ENCODE measurements at regions not wholly inside any gene's neighbourhood (a gene's known extent, or its start where the extent isn't known, plus 50 kb on each side); places are given as distances from the start of the nearest gene placed in this dataset.

DNA sequence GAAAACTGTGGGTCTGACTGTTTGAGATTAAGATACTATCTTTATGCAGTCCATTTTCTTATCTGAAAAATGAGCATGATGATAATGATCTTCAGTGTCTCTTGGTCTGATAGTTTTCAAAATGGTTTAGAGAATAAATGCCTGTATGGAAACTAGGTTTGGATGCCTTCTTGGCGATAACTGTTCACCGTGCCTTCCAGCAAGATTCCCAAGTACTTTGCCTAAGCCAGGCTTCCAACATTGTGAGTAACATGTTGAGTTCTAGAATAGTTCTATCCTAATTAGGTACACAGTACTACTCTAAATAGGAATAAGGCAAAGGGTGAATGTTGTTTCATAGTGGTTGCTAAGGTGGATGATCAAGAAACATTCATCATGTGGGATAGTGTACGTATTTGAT, 940.2 kb downstream of the MCTP2 start:
- Histone ChIP-seq H3K23ac (ENCODE audit: low read length) (no peak overlapping the region), H2BK15ac (replicated peaks; ENCODE audit: low read depth) (no peak overlapping the region), H3K4me2 (ENCODE audit: low read length) (no peak overlapping the region), H3K79me2 (ENCODE audit: control insufficient read depth, insufficient read depth, low read length) (no peaks in the 10 kb centered on the region), H2AK5ac (ENCODE audit: low read length) (no peak overlapping the region), H4K8ac (ENCODE audit: low read depth, low read length) (no peak overlapping the region), H3K4me1 (ENCODE audit: control insufficient read depth, low read depth, low read length) (no peaks in the 10 kb centered on the region), H3K9ac (ENCODE audit: low read length) (no peak overlapping the region), H3K4ac (ENCODE audit: low read depth, low read length) (no peak overlapping the region), H3K56ac (ENCODE audit: low read length) (no peak overlapping the region), H3K4me3 (ENCODE audit: low read length) (no peak overlapping the region), H2BK5ac (ENCODE audit: low read length) (no peak overlapping the region), H4K5ac (ENCODE audit: low read length) (no peak overlapping the region), H3K36me3 (ENCODE audit: control insufficient read depth, insufficient read depth, low read length) (no peaks in the 10 kb centered on the region), H3K79me1 (ENCODE audit: low read length) (no peaks in the 10 kb centered on the region), H3K27ac (ENCODE audit: low read depth, low read length) (no peak overlapping the region), H3K27me3 (ENCODE audit: insufficient read depth, low read length, poor library complexity) (no peaks in the 10 kb centered on the region), H3K18ac (ENCODE audit: low read length) (no peak overlapping the region), H2BK120ac (ENCODE audit: low read depth, low read length) (no peak overlapping the region)
- WGBS (ENCODE audit: extremely low coverage, insufficient coverage, low lambda C conversion rate): no CpG with 5 or more reads among the region's 3 CpGs
- DNase-seq: no peak

DNA sequence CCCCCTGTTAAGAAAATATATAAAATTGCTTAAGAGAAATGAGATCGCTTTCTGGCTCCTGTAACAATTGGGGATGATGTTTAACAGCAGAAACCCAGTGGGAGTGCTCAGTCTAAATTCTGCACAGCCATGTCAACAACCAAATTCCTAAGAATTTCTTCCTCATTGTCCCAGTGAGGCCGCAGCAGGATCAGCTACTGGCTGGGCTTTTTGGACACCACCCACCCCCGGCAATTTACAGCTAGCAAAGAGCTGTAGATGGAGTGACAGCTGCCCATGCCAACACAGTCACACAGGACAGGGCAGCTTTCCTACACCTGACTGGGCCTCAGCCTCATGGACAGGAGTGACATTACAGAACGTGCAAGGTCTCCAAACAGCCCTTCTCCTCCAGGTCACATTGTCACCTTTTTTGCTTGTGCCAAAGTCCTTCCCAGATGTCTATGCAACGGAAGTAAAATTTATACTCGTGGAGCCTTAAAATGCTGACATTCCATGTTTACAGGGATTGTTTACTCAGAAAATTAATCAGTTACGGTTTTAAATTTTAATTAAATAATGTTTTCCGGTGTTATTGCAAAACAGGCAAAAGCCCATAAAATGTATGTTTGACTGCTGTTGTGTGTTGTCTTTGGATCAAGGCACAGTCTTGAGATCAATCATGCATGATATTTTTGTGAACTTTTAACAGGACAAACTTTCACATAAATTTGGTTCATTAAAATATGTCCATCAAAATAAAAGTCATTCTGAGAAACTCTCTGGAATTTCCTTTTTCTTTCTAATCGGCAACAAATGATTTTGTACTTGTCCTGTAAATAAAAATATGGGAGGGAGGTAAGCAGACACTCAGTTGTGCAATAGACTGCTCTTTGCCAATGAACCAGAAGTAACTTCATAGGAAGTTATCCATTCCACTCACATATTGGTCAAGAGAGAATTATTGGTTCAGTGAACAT, 943.2 kb downstream of the MCTP2 start:
- H3K79me2 ChIP-seq (ENCODE audit: control insufficient read depth, insufficient read depth, low read length): no peaks in the 10 kb centered on the region
- H3K23ac ChIP-seq (ENCODE audit: low read length): no peak overlapping the region
- H3K4me2 ChIP-seq (ENCODE audit: low read length): no peak overlapping the region
- H3K36me3 ChIP-seq (ENCODE audit: control insufficient read depth, insufficient read depth, low read length): no peaks in the 10 kb centered on the region
- no peaks in the 10 kb centered on the region for H3K27me3 ChIP-seq (ENCODE audit: insufficient read depth, low read length, poor library complexity)
- no peak overlapping the region for H2BK5ac ChIP-seq (ENCODE audit: low read length)
- H2BK15ac ChIP-seq (replicated peaks; ENCODE audit: low read depth): no peak overlapping the region
- H3K4ac ChIP-seq (ENCODE audit: low read depth, low read length): no peak overlapping the region
- no peak for DNase-seq
- no peak overlapping the region for H2BK120ac ChIP-seq (ENCODE audit: low read depth, low read length)
- no peak overlapping the region for H3K18ac ChIP-seq (ENCODE audit: low read length)
- H3K56ac ChIP-seq (ENCODE audit: low read length): no peak overlapping the region
- no peak overlapping the region for H3K9ac ChIP-seq (ENCODE audit: low read length)
- H2AK5ac ChIP-seq (ENCODE audit: low read length): no peak overlapping the region
- WGBS (ENCODE audit: extremely low coverage, insufficient coverage, low lambda C conversion rate): no CpG with 5 or more reads among the region's 9 CpGs
- no peaks in the 10 kb centered on the region for H3K4me1 ChIP-seq (ENCODE audit: control insufficient read depth, low read depth, low read length)
- no peak overlapping the region for H3K4me3 ChIP-seq (ENCODE audit: low read length)
- H4K8ac ChIP-seq (ENCODE audit: low read depth, low read length): no peak overlapping the region
- H3K27ac ChIP-seq (ENCODE audit: low read depth, low read length): no peak overlapping the region
- H3K79me1 ChIP-seq (ENCODE audit: low read length): no peaks in the 10 kb centered on the region
- H4K5ac ChIP-seq (ENCODE audit: low read length): no peak overlapping the region

DNA sequence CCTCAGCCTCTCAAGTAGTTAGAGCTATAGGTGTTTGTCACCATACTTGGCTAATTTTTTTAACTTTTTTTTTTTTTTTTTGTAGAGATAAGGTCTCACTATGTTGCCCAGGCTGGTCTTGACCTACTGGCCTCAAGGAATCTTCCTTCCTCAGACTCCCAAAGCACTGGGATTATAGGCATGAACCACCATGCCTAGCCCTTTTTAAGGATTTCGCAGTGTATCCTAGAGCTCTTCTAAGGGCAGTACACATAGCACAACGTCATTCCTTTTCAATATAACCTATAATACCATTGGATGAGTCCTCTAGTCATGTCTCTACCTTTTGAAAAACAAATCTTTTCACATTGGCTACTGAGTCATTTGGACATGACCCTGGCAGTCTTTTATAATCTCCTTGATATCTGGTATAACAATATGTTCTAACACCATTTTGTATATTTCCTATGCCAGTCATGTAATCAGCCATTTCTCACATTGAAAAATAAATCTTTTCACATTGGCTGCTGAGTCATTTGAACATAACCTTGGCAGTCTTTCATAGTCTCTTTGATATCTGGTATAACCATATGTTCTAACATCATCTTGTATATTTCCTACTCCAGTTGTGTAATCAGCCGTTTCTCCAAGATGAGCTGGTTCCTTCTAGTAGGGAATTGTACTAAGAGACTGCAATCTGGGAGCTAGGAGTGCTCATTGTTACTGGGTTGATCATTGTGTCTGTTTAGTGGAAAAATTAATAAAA, 944.7 kb downstream of the MCTP2 start:
- H4K8ac ChIP-seq (ENCODE audit: low read depth, low read length): no peak overlapping the region
- no peak overlapping the region for H2BK15ac ChIP-seq (replicated peaks; ENCODE audit: low read depth)
- DNase-seq: no peak
- no peak overlapping the region for H3K4me3 ChIP-seq (ENCODE audit: low read length)
- H3K36me3 ChIP-seq (ENCODE audit: control insufficient read depth, insufficient read depth, low read length): no peaks in the 10 kb centered on the region
- no peak overlapping the region for H3K4ac ChIP-seq (ENCODE audit: low read depth, low read length)
- no peak overlapping the region for H2BK5ac ChIP-seq (ENCODE audit: low read length)
- no peak overlapping the region for H3K27ac ChIP-seq (ENCODE audit: low read depth, low read length)
- H3K56ac ChIP-seq (ENCODE audit: low read length): no peak overlapping the region
- no peak overlapping the region for H2BK120ac ChIP-seq (ENCODE audit: low read depth, low read length)
- no peak overlapping the region for H3K4me2 ChIP-seq (ENCODE audit: low read length)
- H3K4me1 ChIP-seq (ENCODE audit: control insufficient read depth, low read depth, low read length): no peaks in the 10 kb centered on the region
- no peak overlapping the region for H3K9ac ChIP-seq (ENCODE audit: low read length)
- H3K18ac ChIP-seq (ENCODE audit: low read length): no peak overlapping the region
- no peaks in the 10 kb centered on the region for H3K27me3 ChIP-seq (ENCODE audit: insufficient read depth, low read length, poor library complexity)
- no CpG with 5 or more reads among the region's 3 CpGs for WGBS (ENCODE audit: extremely low coverage, insufficient coverage, low lambda C conversion rate)
- H3K79me2 ChIP-seq (ENCODE audit: control insufficient read depth, insufficient read depth, low read length): no peaks in the 10 kb centered on the region
- no peak overlapping the region for H3K23ac ChIP-seq (ENCODE audit: low read length)
- H4K5ac ChIP-seq (ENCODE audit: low read length): no peak overlapping the region
- no peaks in the 10 kb centered on the region for H3K79me1 ChIP-seq (ENCODE audit: low read length)
- no peak overlapping the region for H2AK5ac ChIP-seq (ENCODE audit: low read length)

DNA sequence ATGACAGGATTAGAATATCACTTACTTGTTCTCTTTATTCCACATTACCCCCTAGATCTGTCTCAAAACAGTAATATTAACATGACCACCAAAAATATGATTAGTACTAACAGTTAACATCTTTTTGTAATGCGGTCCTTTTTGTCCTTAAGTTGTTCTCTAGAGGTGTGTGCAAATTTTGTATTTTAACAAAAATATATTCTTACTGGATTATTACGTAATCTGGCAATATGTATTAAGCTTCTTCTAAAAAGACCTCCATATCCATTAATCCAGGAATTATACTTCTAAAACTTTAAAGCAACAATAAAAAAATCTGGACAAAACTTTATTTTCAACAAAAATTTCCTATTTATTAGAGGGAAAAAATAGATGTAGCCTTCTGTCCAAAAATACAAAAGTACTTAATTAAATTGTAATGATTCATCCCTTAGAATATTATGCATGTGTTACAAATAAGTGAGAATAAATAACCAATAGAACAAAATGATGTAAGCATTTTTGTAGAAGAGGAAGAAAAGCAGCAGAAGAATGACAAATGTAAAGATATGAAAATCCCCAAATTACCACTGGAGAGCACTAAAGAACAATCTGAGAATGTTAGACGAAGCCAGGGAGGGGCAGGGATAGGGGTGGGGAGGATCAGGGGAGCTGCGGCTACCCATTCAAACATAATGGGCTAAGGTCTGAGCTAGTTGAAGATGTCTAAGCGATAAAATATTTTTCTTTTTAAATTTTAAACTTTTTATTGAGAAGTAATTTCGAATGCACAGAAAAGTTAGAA, 945.6 kb downstream of the MCTP2 start:
- Histone ChIP-seq H2AK5ac (ENCODE audit: low read length) (no peak overlapping the region), H2BK120ac (ENCODE audit: low read depth, low read length) (no peak overlapping the region), H3K4ac (ENCODE audit: low read depth, low read length) (no peak overlapping the region), H3K79me2 (ENCODE audit: control insufficient read depth, insufficient read depth, low read length) (no peaks in the 10 kb centered on the region), H3K36me3 (ENCODE audit: control insufficient read depth, insufficient read depth, low read length) (no peaks in the 10 kb centered on the region), H2BK5ac (ENCODE audit: low read length) (no peak overlapping the region), H3K4me1 (ENCODE audit: control insufficient read depth, low read depth, low read length) (no peaks in the 10 kb centered on the region), H2BK15ac (replicated peaks; ENCODE audit: low read depth) (no peak overlapping the region), H3K9ac (ENCODE audit: low read length) (no peak overlapping the region), H3K56ac (ENCODE audit: low read length) (no peak overlapping the region), H3K4me2 (ENCODE audit: low read length) (no peak overlapping the region), H3K23ac (ENCODE audit: low read length) (no peak overlapping the region), H4K5ac (ENCODE audit: low read length) (no peak overlapping the region), H3K27me3 (ENCODE audit: insufficient read depth, low read length, poor library complexity) (no peaks in the 10 kb centered on the region), H4K8ac (ENCODE audit: low read depth, low read length) (no peak overlapping the region), H3K18ac (ENCODE audit: low read length) (no peak overlapping the region), H3K27ac (ENCODE audit: low read depth, low read length) (no peak overlapping the region), H3K79me1 (ENCODE audit: low read length) (no peaks in the 10 kb centered on the region), H3K4me3 (ENCODE audit: low read length) (no peak overlapping the region)
- DNase-seq: peak; percentile 11
- no CpG with 5 or more reads among the region's 6 CpGs for WGBS (ENCODE audit: extremely low coverage, insufficient coverage, low lambda C conversion rate)

DNA sequence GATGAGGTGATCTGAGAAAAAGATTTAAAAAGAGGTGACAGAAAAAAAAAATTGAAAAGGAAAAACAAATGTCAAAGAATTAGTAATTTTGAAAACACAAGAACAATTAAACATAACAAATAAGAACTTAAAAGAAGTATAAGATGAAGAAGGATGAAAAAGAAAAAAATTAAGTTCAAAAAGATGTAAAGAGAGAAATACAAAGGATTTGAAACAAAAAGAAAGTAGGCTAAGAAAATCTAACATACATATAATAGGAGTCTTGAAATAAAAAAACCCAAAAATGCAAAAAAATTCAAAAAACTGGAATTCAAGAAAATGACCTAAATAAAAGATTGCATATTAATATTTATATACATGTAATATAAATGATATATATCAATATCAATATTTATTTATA, 949.2 kb downstream of the MCTP2 start:
- H3K56ac ChIP-seq (ENCODE audit: low read length): no peak overlapping the region
- H2BK120ac ChIP-seq (ENCODE audit: low read depth, low read length): no peak overlapping the region
- H2AK5ac ChIP-seq (ENCODE audit: low read length): no peak overlapping the region
- no peak overlapping the region for H3K4ac ChIP-seq (ENCODE audit: low read depth, low read length)
- H3K23ac ChIP-seq (ENCODE audit: low read length): no peak overlapping the region
- H3K4me3 ChIP-seq (ENCODE audit: low read length): no peak overlapping the region
- H4K8ac ChIP-seq (ENCODE audit: low read depth, low read length): no peak overlapping the region
- no peak for DNase-seq
- no peak overlapping the region for H4K5ac ChIP-seq (ENCODE audit: low read length)
- H3K27me3 ChIP-seq (ENCODE audit: insufficient read depth, low read length, poor library complexity): no peaks in the 10 kb centered on the region
- no peak overlapping the region for H3K27ac ChIP-seq (ENCODE audit: low read depth, low read length)
- no peaks in the 10 kb centered on the region for H3K79me1 ChIP-seq (ENCODE audit: low read length)
- H3K36me3 ChIP-seq (ENCODE audit: control insufficient read depth, insufficient read depth, low read length): no peaks in the 10 kb centered on the region
- H3K18ac ChIP-seq (ENCODE audit: low read length): no peak overlapping the region
- no peak overlapping the region for H3K4me2 ChIP-seq (ENCODE audit: low read length)
- H3K9ac ChIP-seq (ENCODE audit: low read length): no peak overlapping the region
- H3K4me1 ChIP-seq (ENCODE audit: control insufficient read depth, low read depth, low read length): no peaks in the 10 kb centered on the region
- no peak overlapping the region for H2BK5ac ChIP-seq (ENCODE audit: low read length)
- H3K79me2 ChIP-seq (ENCODE audit: control insufficient read depth, insufficient read depth, low read length): no peaks in the 10 kb centered on the region
- no peak overlapping the region for H2BK15ac ChIP-seq (replicated peaks; ENCODE audit: low read depth)
